ENCODE measurements at regions not wholly inside any gene's neighbourhood (a gene's known extent, or its start where the extent isn't known, plus 50 kb on each side); places are given as distances from the start of the nearest gene placed in this dataset.

DNA sequence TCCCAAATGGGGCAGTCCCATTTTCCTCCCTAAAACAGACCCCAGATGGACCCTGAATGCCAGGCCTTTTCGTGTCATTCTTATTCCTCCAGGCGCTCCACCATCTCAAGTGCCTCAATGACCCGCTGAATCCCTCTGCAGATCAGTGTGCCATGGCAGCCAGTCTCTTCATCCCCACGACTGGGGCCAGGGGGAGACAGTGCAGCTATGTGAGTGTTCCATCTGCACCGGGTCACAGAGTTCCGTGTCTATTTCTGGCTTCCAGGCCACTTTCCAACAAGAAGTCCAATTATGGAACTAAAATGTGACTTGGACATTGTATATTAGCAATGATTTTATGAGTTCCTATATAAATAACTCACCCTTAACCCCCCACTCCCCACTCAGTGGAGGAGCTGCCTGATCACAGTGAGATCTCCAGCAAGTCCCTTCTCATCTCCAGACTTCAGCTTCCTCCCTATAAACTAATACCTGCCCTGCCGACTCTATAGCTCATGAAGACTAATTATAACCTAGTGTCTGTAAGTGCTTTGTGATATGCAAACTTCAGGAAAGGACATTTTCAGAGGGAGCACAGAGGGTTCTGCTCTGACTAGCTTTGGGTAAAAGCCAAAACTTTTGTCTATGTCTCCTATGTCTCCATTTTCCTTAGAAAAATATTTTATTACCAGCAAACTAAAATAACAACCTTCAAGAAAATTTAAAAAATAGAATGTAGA is 56.3 kb upstream of the NFASC start:
- no peak for TF ChIP-seq CTCF (IDR thresholded peaks at IDR 0.05)
- TF ChIP-seq POLR2A (IDR thresholded peaks at IDR 0.05) = no peak
